PFSK-1 (cell line): ENCODE measurements at regions not wholly inside any gene's neighbourhood (a gene's known extent, or its start where the extent isn't known, plus 50 kb on each side); places are given as distances from the start of the nearest gene placed in this dataset.

Source experiments
- FOXP2 ChIP-seq: optimal IDR thresholded peaks from 2 replicates; pipeline ENCODE3; 2011; ENCODE audit warnings: borderline replicate concordance, control low read depth, inconsistent platforms; ENCODE audit not compliant: insufficient read depth; ENCODE audit errors: extremely low read length, extremely low read depth
- POLR2AphosphoS5 ChIP-seq: IDR thresholded peaks from 2 replicates; pipeline ENCODE4 v1.6.1; 2012; ENCODE audit warnings: low read depth, mild to moderate bottlenecking, control low read depth, low read length, moderate library complexity
- REST ChIP-seq, 2 experiments: IDR thresholded peaks; 2 replicates each; pipeline versions ENCODE4 v1.6.1 to v1.8.0; 2011 to 2012; ENCODE audit warnings: low read depth in 2 of 2, low read length in 2 of 2, control low read depth in 1 of 2, inconsistent platforms in 1 of 2, mild to moderate bottlenecking in 1 of 2, moderate library complexity in 1 of 2; ENCODE audit not compliant: insufficient read depth in 1 of 2
- SIN3A ChIP-seq: IDR thresholded peaks from 2 replicates; pipeline ENCODE4 v1.6.1; 2012; ENCODE audit warnings: mild to moderate bottlenecking, low read length, moderate library complexity, borderline replicate concordance; ENCODE audit not compliant: insufficient read depth
- TAF1 ChIP-seq: IDR thresholded peaks from 2 replicates; pipeline ENCODE4 v1.6.1; 2012; ENCODE audit warnings: low read length, control low read depth, borderline replicate concordance; ENCODE audit not compliant: insufficient read depth

DNA sequence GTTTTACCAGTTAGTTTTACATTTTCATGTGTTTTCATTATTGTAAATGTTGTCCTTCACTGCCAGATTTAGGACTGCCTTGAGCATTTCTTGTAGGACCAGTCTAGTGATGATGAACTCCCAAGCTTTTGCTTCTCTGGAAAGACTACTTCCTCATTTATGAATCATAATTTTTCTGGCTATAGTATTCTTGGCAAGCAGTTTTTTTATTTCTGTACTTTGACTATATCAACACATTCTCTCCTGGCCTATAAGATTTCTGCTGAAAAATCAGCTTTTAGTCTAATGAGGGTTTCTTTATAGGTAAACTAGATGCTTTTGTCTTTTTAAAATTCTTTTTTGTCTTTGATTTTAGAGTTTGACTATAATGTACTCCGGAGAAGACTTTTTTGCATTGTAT is 256.8 kb upstream of the GRAMD2B start:
- no peak for TF ChIP-seq REST (IDR thresholded peaks at IDR 0.05; ENCODE audit: insufficient read depth in 1 of 2, low read depth in 2 of 2, low read length in 2 of 2)
- no peak for TF ChIP-seq TAF1
- no peak for TF ChIP-seq POLR2AphosphoS5
- no peak for TF ChIP-seq SIN3A
- TF ChIP-seq FOXP2 = no peak

- TF ChIP-seq POLR2AphosphoS5 (no peak), REST (IDR thresholded peaks at IDR 0.05; ENCODE audit: insufficient read depth in 1 of 2, low read depth in 2 of 2, low read length in 2 of 2) (no peak), TAF1 (no peak), FOXP2 (no peak), SIN3A (no peak)
Observed at GRCh38 chr5:126168785-126169184, 254.4 kb upstream of the GRAMD2B start.

DNA sequence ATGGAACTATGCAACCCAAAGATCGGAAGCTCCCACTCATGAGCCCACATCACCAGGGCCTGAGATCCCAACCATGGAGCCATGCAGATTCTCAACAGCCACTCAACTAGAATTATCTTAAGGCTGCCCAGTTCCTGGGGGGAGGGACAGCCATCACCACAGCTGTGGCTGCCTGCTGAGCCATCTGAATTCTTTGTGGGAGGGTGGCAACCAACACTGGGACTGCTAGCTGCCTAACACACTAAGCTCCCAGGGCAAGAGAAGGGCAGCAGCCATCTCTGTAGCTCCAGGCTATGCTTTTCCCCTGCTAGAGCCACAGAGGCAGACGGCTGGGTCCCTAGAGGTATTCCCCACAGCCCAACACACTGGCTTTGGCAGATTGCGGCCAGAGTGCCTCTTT is 251.3 kb upstream of the GRAMD2B start:
- TF ChIP-seq FOXP2 = no peak
- no peak for TF ChIP-seq POLR2AphosphoS5
- TF ChIP-seq TAF1 = no peak
- no peak for TF ChIP-seq SIN3A
- no peak for TF ChIP-seq REST (IDR thresholded peaks at IDR 0.05; ENCODE audit: insufficient read depth in 1 of 2, low read depth in 2 of 2, low read length in 2 of 2)

DNA sequence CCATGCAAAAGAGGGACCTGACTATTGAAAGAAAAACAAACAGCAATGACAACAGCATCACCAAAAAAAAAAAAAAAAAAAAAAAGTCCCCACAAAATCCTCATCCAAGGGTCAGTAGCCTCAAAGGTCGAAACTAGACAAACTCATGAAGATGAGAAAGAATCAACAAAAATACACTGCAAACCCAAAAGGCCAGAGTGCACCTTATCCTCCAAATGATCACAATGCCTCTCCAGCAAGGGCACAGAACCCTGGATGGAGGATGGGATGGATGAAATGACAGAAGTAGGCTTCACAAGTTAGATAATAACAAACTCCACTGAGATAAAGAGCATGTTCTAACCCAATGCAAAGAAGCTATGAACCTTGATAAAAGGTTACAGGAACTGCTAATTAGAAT is 250.4 kb upstream of the GRAMD2B start:
- TF ChIP-seq REST (IDR thresholded peaks at IDR 0.05; ENCODE audit: insufficient read depth in 1 of 2, low read depth in 2 of 2, low read length in 2 of 2) (no peak), SIN3A (no peak), TAF1 (no peak)

DNA sequence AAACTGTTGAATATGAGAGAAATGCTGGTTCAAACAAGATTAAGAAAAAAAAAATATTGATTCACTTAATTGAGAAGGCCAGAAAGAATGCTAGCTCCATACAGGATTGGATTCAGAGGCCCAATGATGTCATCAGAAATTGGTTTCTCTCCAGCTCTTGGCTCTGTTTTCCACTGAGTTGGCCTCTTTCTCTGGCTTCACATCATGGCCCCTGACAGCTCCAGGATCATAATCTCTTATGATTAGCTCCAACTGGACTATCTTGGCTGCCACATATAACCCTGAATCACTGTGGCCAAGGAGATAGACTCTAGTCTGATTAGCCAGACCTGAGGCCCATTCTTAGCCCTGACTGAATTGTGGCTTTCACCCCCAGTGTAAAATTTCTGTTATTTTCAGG is 244.7 kb upstream of the GRAMD2B start:
- TF ChIP-seq POLR2AphosphoS5 = no peak
- TF ChIP-seq FOXP2 = no peak
- no peak for TF ChIP-seq REST (IDR thresholded peaks at IDR 0.05; ENCODE audit: insufficient read depth in 1 of 2, low read depth in 2 of 2, low read length in 2 of 2)
- TF ChIP-seq TAF1 = no peak
- TF ChIP-seq SIN3A = no peak
